Thyroid gland (tissue), 4 donors: ENCODE measurements at regions not wholly inside any gene's neighbourhood (a gene's known extent, or its start where the extent isn't known, plus 50 kb on each side); places are given as distances from the start of the nearest gene placed in this dataset.
"Not testable (repeated sequence)": the region's sequence is repeated elsewhere in the genome, so short reads cannot be mapped to it uniquely, and the experiment has no call there.

Source experiments
- DNase-seq, 2 donors: peaks; one replicate each; pipeline ENCODE4 v3.0.0-alpha.2; 2019
- H3K27ac ChIP-seq, 3 donors: fragments of 200-600 bp; sonication (generic); 1 replicate in 2 of 3; 2 replicates in 1 of 3; pipeline ENCODE4 v1.5.1; 2016 to 2019; ENCODE audit warnings: mild to moderate bottlenecking in 1 of 3, moderate library complexity in 1 of 3
- H3K27me3 ChIP-seq: fragments of 200-600 bp; sonication (generic); one replicate; pipeline ENCODE4 v1.5.1; 2019
- H3K36me3 ChIP-seq, 2 donors: fragments of 200-600 bp; sonication (generic); one replicate each; pipeline ENCODE4 v1.5.1; 2016 to 2019
- H3K4me1 ChIP-seq, 2 donors: fragments of 200-600 bp; sonication (generic); one replicate each; pipeline ENCODE4 v1.5.1; 2017 to 2019
- H3K4me3 ChIP-seq, 3 donors: fragments of 200-600 bp; sonication (generic); replicated peaks in 1 of 3; 1 replicate in 2 of 3; 2 replicates in 1 of 3; pipeline ENCODE4 v1.5.1; 2016; ENCODE audit warnings: mild to moderate bottlenecking in 1 of 3
- H3K9me3 ChIP-seq: fragments of 200-600 bp; sonication (generic); one replicate; pipeline ENCODE4 v1.5.1; 2017
- POLR2A ChIP-seq, 2 donors: fragments of 450-650 bp; IDR thresholded peaks; one replicate each; pipeline ENCODE4 v1.6.1; 2017; ENCODE audit warnings: antibody characterized with exemption in 2 of 2, mild to moderate bottlenecking in 2 of 2, moderate library complexity in 1 of 2
- WGBS, 2 donors: methylation state at CpG; one replicate each; pipeline ENCODE4 v1.1.5; 2017; 5-methylcytosine and 5-hydroxymethylcytosine counted together
- intact Hi-C: fragments of 100-400 bp; cut with DNase I; formaldehyde crosslinking; loops from one replicate; pipeline ENCODE4 v1.15.1; 2023
- TF ChIP-seq, protein P1 (sequence below), 6 experiments: fragments of 200-600 bp in 3 of 6; fragments of 450-650 bp in 3 of 6; sonication (generic) in 3 of 6; IDR thresholded peaks; one replicate each; pipeline ENCODE4 v1.5.1; 2016 to 2019; ENCODE audit warnings: antibody characterized with exemption in 6 of 6, mild to moderate bottlenecking in 2 of 6, inconsistent platforms in 1 of 6, moderate library complexity in 1 of 6

DNA sequence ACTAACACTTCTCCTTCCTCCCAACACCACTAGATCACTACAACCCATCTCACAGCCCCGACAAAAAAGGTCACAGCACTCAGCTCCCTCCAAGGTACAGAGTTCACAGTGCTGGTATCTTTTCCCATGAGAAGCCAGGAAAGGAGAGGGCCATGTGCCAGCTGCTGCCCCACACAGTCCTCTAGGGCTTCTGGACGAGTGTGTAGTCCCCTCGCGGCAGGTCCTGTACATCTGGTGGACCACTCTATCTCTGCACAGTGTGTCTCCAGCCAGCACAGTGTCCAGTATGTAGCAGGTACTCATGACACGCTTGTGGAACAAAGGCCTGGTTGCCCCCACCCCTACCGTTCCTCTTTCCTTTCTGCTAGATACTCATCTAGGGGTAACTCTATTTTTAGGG, 134.4 kb upstream of the FOXN3 start:
- H3K9me3 ChIP-seq = no peaks in the 10 kb centered on the region
- no peaks in the 10 kb centered on the region for H3K36me3 ChIP-seq
- intact Hi-C loops = no loop called here
- no peaks in the 10 kb centered on the region for H3K4me1 ChIP-seq
- DNase-seq = no peak
- no peak overlapping the region for H3K4me3 ChIP-seq
- 74 to 80% methylated on average over 6 of the region's 6 CpGs for WGBS, 2 donors
- H3K27ac ChIP-seq = no peak overlapping the region
- no peaks in the 10 kb centered on the region for H3K27me3 ChIP-seq
- TF ChIP-seq POLR2A (IDR thresholded peaks at IDR 0.05) = no peak
- TF ChIP-seq, protein P1, sequence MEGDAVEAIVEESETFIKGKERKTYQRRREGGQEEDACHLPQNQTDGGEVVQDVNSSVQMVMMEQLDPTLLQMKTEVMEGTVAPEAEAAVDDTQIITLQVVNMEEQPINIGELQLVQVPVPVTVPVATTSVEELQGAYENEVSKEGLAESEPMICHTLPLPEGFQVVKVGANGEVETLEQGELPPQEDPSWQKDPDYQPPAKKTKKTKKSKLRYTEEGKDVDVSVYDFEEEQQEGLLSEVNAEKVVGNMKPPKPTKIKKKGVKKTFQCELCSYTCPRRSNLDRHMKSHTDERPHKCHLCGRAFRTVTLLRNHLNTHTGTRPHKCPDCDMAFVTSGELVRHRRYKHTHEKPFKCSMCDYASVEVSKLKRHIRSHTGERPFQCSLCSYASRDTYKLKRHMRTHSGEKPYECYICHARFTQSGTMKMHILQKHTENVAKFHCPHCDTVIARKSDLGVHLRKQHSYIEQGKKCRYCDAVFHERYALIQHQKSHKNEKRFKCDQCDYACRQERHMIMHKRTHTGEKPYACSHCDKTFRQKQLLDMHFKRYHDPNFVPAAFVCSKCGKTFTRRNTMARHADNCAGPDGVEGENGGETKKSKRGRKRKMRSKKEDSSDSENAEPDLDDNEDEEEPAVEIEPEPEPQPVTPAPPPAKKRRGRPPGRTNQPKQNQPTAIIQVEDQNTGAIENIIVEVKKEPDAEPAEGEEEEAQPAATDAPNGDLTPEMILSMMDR (IDR thresholded peaks at IDR 0.05) = no peak

DNA sequence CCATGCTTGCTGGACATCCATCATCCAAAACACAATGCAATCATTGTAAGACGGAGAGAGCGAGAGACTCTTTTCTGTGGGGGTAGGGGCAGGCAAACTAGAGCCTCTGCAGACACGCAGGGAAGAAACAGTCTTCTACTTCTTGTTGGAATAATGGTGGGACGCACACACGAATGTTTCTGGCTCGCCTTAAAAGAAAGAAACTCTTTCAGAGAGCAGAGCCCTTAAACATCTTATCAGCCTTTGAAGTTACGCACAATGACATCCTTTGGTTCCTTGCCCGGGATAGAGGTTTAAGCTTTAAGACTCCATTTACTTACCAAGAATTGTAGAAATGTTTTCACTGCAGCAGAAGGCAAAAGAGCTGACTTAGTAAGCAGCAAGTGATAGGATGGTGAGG, 133.8 kb upstream of the FOXN3 start:
- Histone ChIP-seq H3K9me3 (no peaks in the 10 kb centered on the region), H3K27ac (no peak overlapping the region), H3K4me3 (no peak overlapping the region), H3K4me1 (no peaks in the 10 kb centered on the region), H3K36me3 (no peaks in the 10 kb centered on the region), H3K27me3 (no peaks in the 10 kb centered on the region)
- intact Hi-C loops = no loop called here
- no peak for TF ChIP-seq POLR2A (IDR thresholded peaks at IDR 0.05)
- TF ChIP-seq, protein P1 (IDR thresholded peaks at IDR 0.05) = no peak
- DNase-seq = no peak
- WGBS, 2 donors = 75 to 79% methylated on average over 8 of the region's 8 CpGs

DNA sequence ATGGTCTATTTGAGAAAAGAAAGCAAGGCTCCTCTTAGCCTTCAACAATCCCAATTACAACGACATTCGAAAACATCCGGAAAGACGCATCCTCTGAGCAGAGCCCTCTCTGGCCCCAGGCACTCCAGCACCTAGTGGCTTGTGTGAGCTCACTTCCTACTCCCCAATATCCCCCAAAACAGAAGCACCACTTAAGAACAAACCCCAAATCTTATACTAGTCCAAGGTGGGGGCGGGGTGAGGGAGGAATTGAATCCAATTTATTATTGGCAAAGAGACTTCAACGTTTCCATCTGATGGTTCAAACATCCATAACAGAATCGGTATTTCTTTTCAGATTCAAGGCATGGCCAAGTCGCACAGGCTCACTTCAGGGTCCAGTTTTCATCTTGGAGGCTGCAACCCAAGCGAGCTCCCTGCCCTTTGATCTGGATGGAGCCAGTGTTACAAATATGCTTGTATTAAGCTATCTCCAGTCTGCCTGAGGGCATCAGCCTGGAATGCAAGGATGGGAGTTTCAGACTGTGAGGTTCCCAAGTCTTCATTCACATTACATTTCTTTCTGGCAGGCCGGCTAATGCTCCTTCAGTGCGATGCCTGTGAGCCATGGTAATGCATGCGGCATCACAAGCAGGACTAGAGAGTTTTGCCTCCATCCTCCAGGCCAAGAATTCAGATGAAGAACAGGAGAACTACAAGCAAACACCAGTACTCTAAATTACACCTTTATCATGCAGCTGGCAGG, 132.5 kb upstream of the FOXN3 start:
- intact Hi-C loops = no loop called here
- no peak for TF ChIP-seq POLR2A (IDR thresholded peaks at IDR 0.05)
- TF ChIP-seq, protein P1 (IDR thresholded peaks at IDR 0.05) = no peak
- DNase-seq = no peak

GRCh38 chr14:89547047-89547446, 130.0 kb upstream of the FOXN3 start:
- DNase-seq, H3K27ac ChIP-seq, H3K27me3 ChIP-seq, H3K4me3 ChIP-seq, H3K9me3 ChIP-seq, H3K36me3 ChIP-seq, intact Hi-C loops, H3K4me1 ChIP-seq: not testable (repeated sequence)
- 98% methylated on average over 5 of the region's 5 CpGs for whole genome bisulfite sequencing, 2 donors

More for the DNA sequence above, 132.5 kb upstream of the FOXN3 start:
- Histone ChIP-seq H3K36me3 (no peaks in the 10 kb centered on the region), H3K27me3 (no peaks in the 10 kb centered on the region), H3K4me1 (no peaks in the 10 kb centered on the region), H3K27ac (no peak overlapping the region), H3K4me3 (no peak overlapping the region), H3K9me3 (no peaks in the 10 kb centered on the region)
- WGBS, 2 donors = 89 to 94% methylated on average over 12 of the region's 12 CpGs

- H3K4me1 ChIP-seq = no peaks in the 10 kb centered on the region
- DNase-seq = no peak
- TF ChIP-seq, protein P1 (IDR thresholded peaks at IDR 0.05) = no peak
- TF ChIP-seq POLR2A (IDR thresholded peaks at IDR 0.05) = no peak
- no peaks in the 10 kb centered on the region for H3K36me3 ChIP-seq
- intact Hi-C loops = no loop called here
- no peaks in the 10 kb centered on the region for H3K9me3 ChIP-seq
- H3K4me3 ChIP-seq = no peak overlapping the region
- no peak overlapping the region for H3K27ac ChIP-seq
- H3K27me3 ChIP-seq = no peaks in the 10 kb centered on the region
- 95 to 96% methylated on average over 6 of the region's 6 CpGs for WGBS, 2 donors
These were observed 127.7 kb upstream of the FOXN3 start for GRCh38 chr14:89544636-89545301.
